ENCODE measurements at regions not wholly inside any gene's neighbourhood (a gene's known extent, or its start where the extent isn't known, plus 50 kb on each side); places are given as distances from the start of the nearest gene placed in this dataset.

- no peak for DNase-seq
These were observed 56.9 kb downstream of the SLITRK6 start for GRCh38 chr13:85742355-85742754.

- no peak for DNase-seq
These were observed 58.2 kb downstream of the SLITRK6 start for GRCh38 chr13:85741017-85741416.

DNA sequence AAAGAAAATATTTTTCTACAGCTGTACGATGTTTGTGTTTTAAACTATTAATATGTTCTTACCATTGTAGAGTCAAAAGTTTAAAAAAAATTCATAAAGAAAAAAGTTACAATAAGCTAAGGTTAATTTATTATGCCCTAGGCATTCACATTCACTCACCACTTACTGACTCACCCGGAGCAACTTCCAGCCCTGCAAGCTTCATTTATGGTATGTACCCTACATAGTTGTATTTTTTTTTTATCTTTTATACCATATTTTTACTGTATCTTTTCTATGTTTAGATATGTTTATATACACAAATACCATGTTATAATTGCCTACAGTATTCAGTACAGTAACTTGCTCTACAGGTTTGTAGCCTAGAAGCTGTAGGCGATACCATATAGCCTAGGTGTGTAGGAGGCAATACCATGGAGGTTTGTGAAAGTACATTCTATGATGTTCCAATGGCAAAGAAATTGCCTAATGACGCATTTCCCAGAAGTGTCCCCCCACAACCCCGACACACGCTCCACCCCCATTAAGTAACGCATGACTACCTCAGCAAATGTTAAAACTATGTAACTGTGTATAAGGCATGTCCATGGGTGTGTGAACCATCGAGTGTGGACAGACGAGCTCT lies 60.4 kb downstream of the SLITRK6 start:
- no peak for DNase-seq

- DNase-seq, result no peak
These were observed 61.3 kb downstream of the SLITRK6 start for GRCh38 chr13:85737952-85738351.

DNA sequence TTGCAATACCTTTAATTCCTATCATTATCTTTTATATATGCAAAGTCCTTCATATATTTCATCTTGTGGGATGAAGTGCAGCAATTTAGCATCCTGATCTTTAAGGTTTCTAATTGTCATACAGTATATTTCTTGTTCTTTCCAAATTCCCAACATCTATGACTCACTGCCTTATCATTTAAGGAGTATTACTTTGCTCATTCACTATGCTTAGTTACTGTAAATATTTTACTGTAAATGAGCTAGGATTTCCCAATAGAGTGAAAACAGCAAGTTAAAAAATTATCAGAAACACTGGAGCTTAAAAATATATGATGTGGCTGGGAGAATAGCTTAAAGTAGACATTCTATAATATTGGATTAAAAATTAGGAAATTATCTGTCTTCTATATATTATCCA lies 69.9 kb downstream of the SLITRK6 start:
- DNase-seq, result no peak

- DNase-seq, result no peak
These were observed 70.4 kb downstream of the SLITRK6 start for GRCh38 chr13:85728811-85729210.

DNA sequence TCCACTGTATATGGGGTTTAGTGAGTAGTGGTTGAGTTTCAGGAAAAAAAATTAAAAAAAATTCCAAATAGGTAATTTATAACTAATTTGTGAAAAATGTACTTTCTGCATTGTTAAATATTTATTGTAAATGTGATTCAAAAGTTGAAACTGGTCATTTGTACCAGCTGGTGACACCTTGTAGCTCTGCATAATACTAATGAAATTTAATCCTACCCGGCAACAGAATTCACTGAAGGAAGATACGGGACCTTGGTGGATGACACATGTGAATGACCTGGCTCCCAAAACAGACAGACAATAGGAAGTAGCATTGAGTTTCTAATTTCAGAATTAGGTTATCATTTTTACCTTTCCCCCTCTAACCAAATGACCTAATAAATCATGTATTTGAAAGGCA lies 73.8 kb downstream of the SLITRK6 start:
- DNase-seq, result no peak

- no peak for DNase-seq
These were observed 74.4 kb downstream of the SLITRK6 start for GRCh38 chr13:85724546-85725432.

- no peak for DNase-seq
These were observed 79.5 kb downstream of the SLITRK6 start for GRCh38 chr13:85719749-85720148.

DNA sequence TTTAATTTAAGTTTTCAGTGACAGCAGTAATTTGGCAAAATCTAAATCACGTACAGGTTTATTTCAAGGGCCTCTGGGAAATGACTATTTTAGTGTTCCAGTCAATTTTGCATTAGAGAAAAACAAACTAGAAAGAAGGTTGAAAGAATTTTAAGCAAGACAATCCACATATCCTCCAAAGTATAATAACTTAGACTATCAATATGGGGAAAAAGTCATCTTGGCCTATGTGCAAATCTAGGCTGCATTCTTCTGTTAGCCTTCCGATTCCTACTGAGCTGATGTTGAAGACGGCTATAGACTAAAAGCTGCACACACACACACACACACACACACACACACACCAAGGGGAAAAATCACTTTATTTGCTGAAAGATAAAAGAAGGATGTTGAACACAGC lies 81.3 kb downstream of the SLITRK6 start:
- DNase-seq, result no peak

- no peak for DNase-seq
These were observed 88.7 kb downstream of the SLITRK6 start for GRCh38 chr13:85710545-85710944.

- no peak for DNase-seq
These were observed 89.5 kb downstream of the SLITRK6 start for GRCh38 chr13:85709721-85710120.

- no peak for DNase-seq
These were observed 90.1 kb downstream of the SLITRK6 start for GRCh38 chr13:85709072-85709471.

DNA sequence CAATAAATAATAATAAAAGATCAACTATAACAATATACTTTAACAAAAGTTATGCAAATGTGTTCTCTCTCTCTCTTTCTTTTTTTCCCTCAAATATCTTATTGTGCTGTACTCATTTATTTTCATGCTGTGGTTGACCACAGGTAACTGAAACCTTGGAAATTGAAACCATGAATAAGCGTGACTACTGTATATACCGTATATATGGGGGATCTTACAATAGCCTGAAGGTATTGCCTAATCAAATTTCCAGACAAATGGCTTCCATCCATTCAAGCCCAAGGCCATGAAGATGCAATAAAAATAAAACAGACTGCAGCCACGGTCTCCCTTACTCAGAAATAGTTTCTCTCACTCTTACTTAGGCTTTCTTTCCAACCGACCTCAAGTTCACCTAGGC lies 98.3 kb downstream of the SLITRK6 start:
- DNase-seq, result no peak

- no peak for DNase-seq
These were observed 101.0 kb downstream of the SLITRK6 start for GRCh38 chr13:85698256-85698655.

DNA sequence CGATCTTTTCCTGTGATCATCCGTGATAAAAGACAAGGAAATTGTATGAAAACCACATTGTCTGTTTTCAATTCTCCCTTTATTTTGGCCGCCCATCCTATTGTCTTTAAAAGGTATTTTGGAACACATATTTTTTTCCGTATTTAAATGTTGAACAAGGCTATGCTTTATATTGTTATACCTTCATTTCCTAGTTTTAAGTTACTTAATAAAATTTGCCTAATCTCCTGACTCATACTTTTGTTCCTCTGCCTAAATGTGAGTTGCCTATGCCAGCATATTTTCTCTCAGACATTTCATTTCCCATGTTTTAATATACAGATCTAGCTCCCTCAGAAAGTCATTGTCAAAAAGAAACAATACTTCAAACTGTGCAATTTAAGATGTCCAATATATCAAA lies 104.2 kb downstream of the SLITRK6 start:
- no peak for DNase-seq

- no peak for DNase-seq
These were observed 105.2 kb downstream of the SLITRK6 start for GRCh38 chr13:85693889-85694511.

- no peak for DNase-seq
These were observed 108.9 kb downstream of the SLITRK6 start for GRCh38 chr13:85690368-85690767.

DNA sequence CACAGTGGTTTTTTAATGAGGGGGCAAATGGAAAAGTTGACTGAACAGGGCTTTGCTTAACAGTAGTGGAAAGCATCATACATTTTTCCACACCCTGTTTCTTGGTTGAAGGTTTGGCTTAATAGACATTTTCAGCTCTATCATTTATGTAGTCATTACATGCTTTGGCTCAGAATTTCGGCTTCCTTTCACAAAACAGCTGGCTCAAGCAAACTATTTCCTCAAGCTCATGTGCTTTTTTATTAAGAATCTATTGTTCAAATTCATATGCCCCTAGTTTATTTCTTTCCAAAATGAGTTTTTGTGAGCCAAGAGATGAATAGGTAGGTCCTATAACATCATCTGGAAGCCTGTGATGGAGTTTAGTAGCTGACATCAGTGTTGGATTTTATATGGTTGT lies 113.8 kb downstream of the SLITRK6 start:
- DNase-seq, result no peak

GRCh38 chr13:85675151-85675907 lies 123.9 kb downstream of the SLITRK6 start:
- no peak for DNase-seq

GRCh38 chr13:85671336-85671735 lies 127.9 kb downstream of the SLITRK6 start:
- DNase-seq, result no peak

GRCh38 chr13:85666356-85666755 lies 132.9 kb downstream of the SLITRK6 start:
- DNase-seq, result no peak

- no peak for DNase-seq
These were observed 133.9 kb downstream of the SLITRK6 start for GRCh38 chr13:85665286-85665685.
